H9 (cell line): ENCODE measurements at regions not wholly inside any gene's neighbourhood (a gene's known extent, or its start where the extent isn't known, plus 50 kb on each side); places are given as distances from the start of the nearest gene placed in this dataset.

ENCODE experiments used
- DNase-seq: peaks from one replicate; pipeline ENCODE4 v3.0.0-alpha.2; 2017
- H2AFZ ChIP-seq: one replicate; pipeline ENCODE4 v1.6.1; 2013; ENCODE audit warnings: mild to moderate bottlenecking, low read length, control low read depth, moderate library complexity
- H2AK5ac ChIP-seq: 2 replicates; pipeline ENCODE4 v1.6.1; 2013; ENCODE audit warnings: low read length, control low read depth, mixed read lengths; ENCODE audit not compliant: insufficient read length
- H2BK120ac ChIP-seq: one replicate; pipeline ENCODE4 v1.6.1; 2013; ENCODE audit warnings: low read depth, mild to moderate bottlenecking, low read length, control low read depth, inconsistent platforms; ENCODE audit not compliant: poor library complexity, severe bottlenecking
- H2BK12ac ChIP-seq: 2 replicates; pipeline ENCODE4 v1.6.1; 2013; ENCODE audit warnings: low read length, control low read depth, mixed read lengths, low read depth; ENCODE audit not compliant: insufficient read length
- H2BK15ac ChIP-seq: 2 replicates; pipeline ENCODE4 v1.6.1; 2013; ENCODE audit warnings: low read depth, low read length, control low read depth
- H2BK20ac ChIP-seq: one replicate; pipeline ENCODE4 v1.6.1; 2013; ENCODE audit warnings: low read depth, mild to moderate bottlenecking, low read length, control low read depth, inconsistent platforms; ENCODE audit not compliant: poor library complexity, severe bottlenecking
- H2BK5ac ChIP-seq: 2 replicates; pipeline ENCODE4 v1.6.1; 2013; ENCODE audit warnings: low read length, control low read depth, mixed read lengths; ENCODE audit not compliant: insufficient read length
- H3K14ac ChIP-seq: 2 replicates; pipeline ENCODE4 v1.6.1; 2013; ENCODE audit warnings: low read length, control low read depth; ENCODE audit not compliant: insufficient read depth
- H3K18ac ChIP-seq: 2 replicates; pipeline ENCODE4 v1.6.1; 2013; ENCODE audit warnings: low read depth, mild to moderate bottlenecking, mixed read lengths, low read length, control low read depth; ENCODE audit not compliant: insufficient read length
- H3K23ac ChIP-seq: 2 replicates; pipeline ENCODE4 v1.6.1; 2013; ENCODE audit warnings: low read length, control low read depth, mixed read lengths, low read depth; ENCODE audit not compliant: insufficient read length
- H3K23me2 ChIP-seq: 2 replicates; pipeline ENCODE4 v1.6.1; 2013; ENCODE audit warnings: low read depth, mild to moderate bottlenecking, mixed read lengths, low read length, control low read depth; ENCODE audit not compliant: insufficient read length, poor library complexity, severe bottlenecking
- H3K27ac ChIP-seq: 2 replicates; pipeline ENCODE4 v1.5.1; 2013; ENCODE audit warnings: low read length, control low read depth, mixed read lengths, low read depth; ENCODE audit not compliant: insufficient read length
- H3K27me3 ChIP-seq: 2 replicates; pipeline ENCODE4 v1.6.1; 2013; ENCODE audit warnings: low read length, control low read depth, inconsistent platforms; ENCODE audit not compliant: insufficient read depth
- H3K4ac ChIP-seq: 2 replicates; pipeline ENCODE4 v1.6.1; 2013; ENCODE audit warnings: low read depth, mild to moderate bottlenecking, control low read depth, inconsistent platforms, low read length, moderate library complexity
- H3K4me1 ChIP-seq: 2 replicates; pipeline ENCODE4 v1.6.1; 2013; ENCODE audit warnings: low read length, control low read depth, inconsistent platforms; ENCODE audit not compliant: insufficient read depth
- H3K4me2 ChIP-seq: 2 replicates; pipeline ENCODE4 v1.6.1; 2013; ENCODE audit warnings: low read length, control low read depth, mixed read lengths; ENCODE audit not compliant: insufficient read length, insufficient read depth
- H3K56ac ChIP-seq: 2 replicates; pipeline ENCODE4 v1.6.1; 2013; ENCODE audit warnings: low read depth, mild to moderate bottlenecking, mixed read lengths, low read length, control low read depth; ENCODE audit not compliant: insufficient read length
- H3K79me1 ChIP-seq: 2 replicates; pipeline ENCODE4 v1.6.1; 2013; ENCODE audit warnings: low read depth, mild to moderate bottlenecking, moderate library complexity, low read length, control low read depth, inconsistent platforms; ENCODE audit not compliant: insufficient read depth, poor library complexity, severe bottlenecking
- H3K79me2 ChIP-seq: 2 replicates; pipeline ENCODE4 v1.6.1; 2013; ENCODE audit warnings: low read length, control low read depth, inconsistent platforms; ENCODE audit not compliant: insufficient read depth
- H3K9ac ChIP-seq: 2 replicates; pipeline ENCODE4 v1.6.1; 2013; ENCODE audit warnings: low read length, control low read depth, mixed read lengths; ENCODE audit not compliant: insufficient read length; ENCODE audit errors: extremely low read depth
- H3K9me3 ChIP-seq: one replicate; pipeline ENCODE4 v1.6.1; 2013; ENCODE audit warnings: low read depth, low read length, inconsistent platforms; ENCODE audit not compliant: control insufficient read depth
- H3T11ph ChIP-seq: one replicate; pipeline ENCODE4 v1.6.1; 2013; ENCODE audit warnings: mild to moderate bottlenecking, low read length, control low read depth, inconsistent platforms
- H4K20me1 ChIP-seq: one replicate; pipeline ENCODE4 v1.6.1; 2013; ENCODE audit not compliant: control insufficient read depth, insufficient read length, insufficient read depth
- H4K5ac ChIP-seq: 2 replicates; pipeline ENCODE4 v1.6.1; 2013; ENCODE audit warnings: low read depth, mild to moderate bottlenecking, mixed read lengths, low read length, control low read depth; ENCODE audit not compliant: insufficient read length
- H4K8ac ChIP-seq: replicated peaks from 2 replicates; pipeline ENCODE4 v1.6.1; 2013; ENCODE audit warnings: low read length, control low read depth, mixed read lengths, low read depth; ENCODE audit not compliant: insufficient read length
- H4K91ac ChIP-seq: 2 replicates; pipeline ENCODE4 v1.6.1; 2013; ENCODE audit warnings: low read depth, mild to moderate bottlenecking, moderate library complexity, mixed read lengths, low read length, control low read depth; ENCODE audit not compliant: insufficient read length
- H3K27ac Mint-ChIP-seq, 3 experiments: 2 replicates in 2 of 3; 3 replicates in 1 of 3; pipeline ENCODE4 v1.8.0; 2020 to 2021; ENCODE audit warnings: mixed read lengths in 3 of 3, mild to moderate bottlenecking in 1 of 3, moderate library complexity in 1 of 3
- H3K27me3 Mint-ChIP-seq: 2 replicates; pipeline ENCODE4 v1.8.0; 2021; ENCODE audit warnings: low read depth, mild to moderate bottlenecking, moderate library complexity, mixed read lengths
- H3K36me3 Mint-ChIP-seq, 3 experiments: 2 replicates in 2 of 3; 3 replicates in 1 of 3; pipeline ENCODE4 v1.8.0; 2020 to 2021; ENCODE audit warnings: low read depth in 3 of 3, mixed read lengths in 3 of 3; ENCODE audit not compliant: insufficient read depth in 1 of 3
- H3K4me1 Mint-ChIP-seq, 2 experiments: 2 replicates each; pipeline ENCODE4 v1.8.0; 2020; ENCODE audit warnings: mixed read lengths in 2 of 2
- H3K4me3 Mint-ChIP-seq, 2 experiments: 2 replicates in 1 of 2; 3 replicates in 1 of 2; pipeline ENCODE4 v1.8.0; 2020 to 2021; ENCODE audit warnings: mild to moderate bottlenecking in 2 of 2, mixed read lengths in 2 of 2, moderate library complexity in 1 of 2
- H3K9me3 Mint-ChIP-seq, 2 experiments: 2 replicates in 1 of 2; 3 replicates in 1 of 2; pipeline ENCODE4 v1.8.0; 2020; ENCODE audit warnings: mild to moderate bottlenecking in 2 of 2, mixed read lengths in 2 of 2, moderate library complexity in 1 of 2
- WGBS: extraction: QIAGEN DNeasy Blood & Tissue Kit; methylation state at CpG from one replicate; pipeline ENCODE4 v1.1.7; 2013; ENCODE audit warnings: missing lambda C conversion rate, low lambda C conversion rate, mixed read lengths; ENCODE audit not compliant: insufficient read length; ENCODE audit errors: extremely low coverage; 5-methylcytosine and 5-hydroxymethylcytosine counted together
- TF ChIP-seq, protein P1 (sequence below): fragments of 200-600 bp; sonication (generic); conservative IDR thresholded peaks from 3 replicates; pipeline ENCODE4 v1.8.0; 2021; ENCODE audit warnings: antibody characterized with exemption, mild to moderate bottlenecking

DNA sequence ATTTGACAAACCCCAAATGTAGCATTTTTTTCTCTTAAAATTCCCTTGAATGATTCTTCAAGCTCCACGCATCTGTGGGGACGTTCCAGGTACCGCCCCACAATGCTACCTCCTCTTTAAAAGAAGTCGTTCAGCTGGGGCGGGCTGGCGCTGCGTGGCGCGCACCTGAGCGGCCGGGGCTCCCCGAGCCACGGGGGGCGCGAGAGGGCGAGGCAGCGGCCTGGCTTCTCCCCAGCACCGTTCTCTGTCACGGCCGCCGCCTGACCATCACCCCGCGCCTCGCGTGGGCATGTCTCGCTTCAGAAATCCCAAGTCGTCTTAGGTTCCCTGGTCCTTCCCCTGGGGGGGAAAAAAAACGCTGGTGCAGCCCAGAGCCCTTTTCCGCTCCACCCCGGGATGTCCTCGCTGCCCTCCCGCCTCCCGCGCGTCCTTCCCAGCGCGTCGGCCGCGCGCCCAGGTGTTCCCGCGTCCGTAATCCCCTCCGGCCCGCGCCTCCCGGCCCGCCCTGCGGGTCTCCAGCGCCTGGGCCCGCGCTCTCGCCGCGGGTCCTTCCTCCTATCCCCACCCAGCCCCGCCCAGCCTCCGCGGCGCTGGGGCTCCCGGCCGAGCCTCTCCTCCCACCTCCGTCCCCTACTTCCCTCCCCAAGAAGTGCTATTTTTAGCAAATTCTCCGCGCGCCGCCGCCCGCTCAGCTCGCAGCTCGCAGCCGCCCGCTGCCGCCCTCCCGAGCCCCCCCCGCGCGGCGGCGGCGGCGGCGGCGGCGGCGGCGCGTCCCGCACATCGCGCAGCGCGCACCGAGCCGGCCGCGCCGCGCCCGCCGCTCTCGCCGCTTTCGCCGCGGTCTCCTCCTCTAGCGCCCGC is 58.7 kb upstream of the PRPS1L1 start:
- TF ChIP-seq, protein P1, sequence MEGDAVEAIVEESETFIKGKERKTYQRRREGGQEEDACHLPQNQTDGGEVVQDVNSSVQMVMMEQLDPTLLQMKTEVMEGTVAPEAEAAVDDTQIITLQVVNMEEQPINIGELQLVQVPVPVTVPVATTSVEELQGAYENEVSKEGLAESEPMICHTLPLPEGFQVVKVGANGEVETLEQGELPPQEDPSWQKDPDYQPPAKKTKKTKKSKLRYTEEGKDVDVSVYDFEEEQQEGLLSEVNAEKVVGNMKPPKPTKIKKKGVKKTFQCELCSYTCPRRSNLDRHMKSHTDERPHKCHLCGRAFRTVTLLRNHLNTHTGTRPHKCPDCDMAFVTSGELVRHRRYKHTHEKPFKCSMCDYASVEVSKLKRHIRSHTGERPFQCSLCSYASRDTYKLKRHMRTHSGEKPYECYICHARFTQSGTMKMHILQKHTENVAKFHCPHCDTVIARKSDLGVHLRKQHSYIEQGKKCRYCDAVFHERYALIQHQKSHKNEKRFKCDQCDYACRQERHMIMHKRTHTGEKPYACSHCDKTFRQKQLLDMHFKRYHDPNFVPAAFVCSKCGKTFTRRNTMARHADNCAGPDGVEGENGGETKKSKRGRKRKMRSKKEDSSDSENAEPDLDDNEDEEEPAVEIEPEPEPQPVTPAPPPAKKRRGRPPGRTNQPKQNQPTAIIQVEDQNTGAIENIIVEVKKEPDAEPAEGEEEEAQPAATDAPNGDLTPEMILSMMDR = no peak
- no peaks in the 10 kb centered on the region for H4K20me1 ChIP-seq
- no peak overlapping the region for H4K91ac ChIP-seq
- no peak overlapping the region for H3K9ac ChIP-seq
- H2BK5ac ChIP-seq = no peak overlapping the region
- peaks cover 8% of the 10 kb centered on the region; the same call in 1 of the 2 replicates for H3K27me3 ChIP-seq
- no peak overlapping the region for H3K23ac ChIP-seq
- no peak overlapping the region for H2AK5ac ChIP-seq
- peaks cover 10% of the 10 kb centered on the region for H3K23me2 ChIP-seq
- H3T11ph ChIP-seq = no peak overlapping the region
- Mint-ChIP-seq H3K4me1 (peaks cover 12 to 14% of the 10 kb centered on the region in 2 experiments), H3K27me3 (peaks cover 55% of the 10 kb centered on the region), H3K27ac (no peak overlapping the region), H3K4me3 (peak overlapping the region; percentile 76 to 86), H3K9me3 (peaks cover 2 to 6% of the 10 kb centered on the region in 2 experiments; a peak in 3 of 5 replicates), H3K36me3 (peaks cover 0 to 4% (median 0%) of the 10 kb centered on the region in 3 experiments; a peak in 2 of 7 replicates)
- no peaks in the 10 kb centered on the region for H3K9me3 ChIP-seq
- H3K56ac ChIP-seq = no peak overlapping the region
- H3K4me1 ChIP-seq = no peaks in the 10 kb centered on the region
- WGBS = no CpG with 5 or more reads among the region's 108 CpGs
- H3K27ac ChIP-seq = no peak overlapping the region
- H2AFZ ChIP-seq = no peak overlapping the region
- no peak overlapping the region for H2BK12ac ChIP-seq
- peak overlapping the region; percentile 85 for H3K4me2 ChIP-seq
- H3K79me2 ChIP-seq = no peaks in the 10 kb centered on the region
- H3K18ac ChIP-seq = no peak overlapping the region
- H2BK15ac ChIP-seq = no peak overlapping the region
- H2BK120ac ChIP-seq = no peak overlapping the region
- no peak overlapping the region for H4K5ac ChIP-seq
- H3K79me1 ChIP-seq = no peaks in the 10 kb centered on the region
- no peak overlapping the region for H3K4ac ChIP-seq
- no peak overlapping the region for H2BK20ac ChIP-seq
- H4K8ac ChIP-seq = no peak overlapping the region
- no peak overlapping the region for H3K14ac ChIP-seq
- DNase-seq = peak; percentile 47
